GM18507 (cell line): ENCODE measurements at regions not wholly inside any gene's neighbourhood (a gene's known extent, or its start where the extent isn't known, plus 50 kb on each side); places are given as distances from the start of the nearest gene placed in this dataset.

Experiments
- DNase-seq: peaks from one replicate; pipeline ENCODE4 v3.0.0; 2011; ENCODE audit warnings: low read depth; ENCODE audit not compliant: insufficient read length; ENCODE audit errors: extremely low spot score
- FAIRE-seq: peaks from 2 replicates; lab custom pipeline; 2011; peaks lifted over from hg19 to GRCh38; lab: Jason Lieb, UNC

DNA sequence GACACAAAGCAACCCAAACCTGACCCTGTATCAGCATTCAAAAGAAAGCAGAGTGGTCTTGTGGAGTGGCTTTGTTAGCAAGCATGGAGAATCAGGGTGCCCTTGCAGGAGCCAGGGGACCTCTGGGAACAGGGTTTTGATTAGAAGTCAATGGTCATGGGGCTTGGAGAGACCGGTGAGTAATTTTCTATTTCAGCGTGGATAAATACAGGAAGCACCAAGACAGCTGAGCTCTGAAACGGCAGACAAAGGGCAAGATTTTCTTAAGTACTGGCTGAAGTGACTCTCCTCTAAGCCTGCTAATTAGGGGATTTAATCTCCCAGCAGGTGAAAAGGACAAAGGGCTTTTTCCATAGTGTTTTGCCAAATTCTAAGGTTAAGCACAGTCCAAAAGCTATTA, 78.0 kb upstream of the GAREM1 start:
- FAIRE-seq = no peak
- no peak for DNase-seq

DNA sequence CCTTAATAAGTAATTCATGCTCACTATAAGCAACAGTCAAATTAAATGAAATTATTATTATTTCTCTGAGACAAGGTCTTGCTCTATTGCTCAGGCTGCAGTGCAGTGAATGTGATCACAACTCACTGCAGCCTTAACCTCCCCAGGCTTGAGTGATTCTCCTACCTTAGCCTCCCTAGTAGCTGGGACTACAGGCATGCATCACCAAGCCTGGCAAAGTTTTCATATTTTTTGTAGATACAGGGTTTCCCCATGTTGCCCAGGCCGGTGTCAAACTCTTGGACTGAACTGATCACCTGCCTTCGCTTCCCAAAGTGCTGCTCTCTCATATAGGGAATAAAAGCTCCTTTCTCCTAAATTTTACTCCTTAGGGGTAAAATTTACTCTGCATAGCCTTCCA, 74.9 kb upstream of the GAREM1 start:
- FAIRE-seq = no peak
- DNase-seq = no peak

DNA sequence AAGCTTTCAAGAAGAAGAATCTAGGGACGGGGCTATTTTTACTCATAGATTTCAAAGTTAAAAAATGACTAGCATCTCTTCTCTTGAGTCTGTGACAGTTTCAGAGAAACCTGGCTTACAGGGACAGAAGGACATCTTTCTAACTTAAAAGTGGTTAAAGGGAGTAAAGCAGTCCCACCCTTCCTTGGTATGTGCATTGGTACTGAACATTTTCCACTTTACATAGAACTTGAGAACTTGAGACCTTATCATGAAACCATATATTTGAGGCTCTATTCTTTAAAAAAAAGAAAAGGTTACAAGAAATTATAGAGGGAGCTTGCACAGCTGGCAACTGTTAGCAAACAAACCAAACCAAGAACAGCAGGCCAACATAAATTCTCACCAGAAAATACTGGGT, 73.4 kb upstream of the GAREM1 start:
- FAIRE-seq (no peak), DNase-seq (no peak)

DNA sequence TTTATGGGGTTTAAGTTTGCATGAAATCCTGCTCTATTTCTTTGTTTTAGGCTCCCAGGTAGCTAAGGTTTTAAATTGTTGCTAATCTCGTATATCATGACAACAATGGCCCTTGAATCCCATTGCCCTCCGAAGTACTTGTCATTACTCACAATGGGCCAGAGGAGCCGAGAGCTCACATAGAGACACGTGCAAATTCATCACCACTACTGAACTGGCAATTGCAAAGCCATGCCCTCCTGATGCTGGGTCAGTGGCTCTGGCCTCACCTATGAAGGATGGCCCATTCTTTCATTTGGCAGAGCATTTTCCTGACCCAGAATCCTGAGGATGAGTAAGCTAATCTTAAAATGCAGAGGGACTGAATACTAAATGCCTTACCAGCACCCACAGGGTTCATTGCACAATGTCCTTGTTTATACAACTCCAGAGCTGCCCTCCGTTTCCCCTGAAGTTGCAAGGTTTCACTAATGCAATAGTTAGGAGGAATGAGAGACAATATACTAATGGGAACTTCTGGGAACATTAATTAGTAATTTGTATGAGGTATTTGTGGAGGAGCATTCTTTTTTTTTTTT, 71.6 kb upstream of the GAREM1 start:
- DNase-seq = no peak
- no peak for FAIRE-seq

DNA sequence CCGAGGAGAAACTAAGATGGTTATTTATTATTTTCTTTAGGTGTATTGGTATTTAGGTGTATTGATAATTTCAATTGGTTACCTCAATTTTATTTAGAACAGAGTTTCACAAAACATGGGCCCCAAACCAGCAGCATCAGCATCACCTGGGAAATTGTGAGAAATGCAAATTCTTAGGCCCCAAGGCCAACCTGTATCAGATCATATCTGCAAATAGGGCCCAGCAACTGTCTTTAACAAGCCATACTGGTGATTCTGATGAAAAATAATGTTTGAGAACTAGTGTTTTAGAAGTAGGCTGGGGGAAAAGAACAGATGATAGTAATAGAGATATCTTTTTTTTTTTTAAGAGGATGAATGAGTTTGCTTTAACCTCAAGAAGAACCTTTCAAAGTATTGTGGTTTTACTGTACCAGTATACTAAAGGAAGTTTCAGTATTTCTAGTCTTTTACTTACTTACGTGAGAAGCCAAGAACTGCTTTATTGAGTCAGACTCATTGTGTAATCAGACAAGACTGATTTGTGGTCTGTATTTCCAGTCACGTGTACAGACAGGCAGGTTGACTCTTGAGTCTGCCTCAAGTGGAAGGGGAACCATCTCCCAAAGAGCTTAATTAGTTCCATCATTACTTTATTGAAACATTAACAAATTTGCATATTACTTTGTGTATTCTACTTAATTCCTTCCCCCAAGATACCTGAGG, 60.4 kb upstream of the GAREM1 start:
- no peak for DNase-seq
- no peak for FAIRE-seq

DNA sequence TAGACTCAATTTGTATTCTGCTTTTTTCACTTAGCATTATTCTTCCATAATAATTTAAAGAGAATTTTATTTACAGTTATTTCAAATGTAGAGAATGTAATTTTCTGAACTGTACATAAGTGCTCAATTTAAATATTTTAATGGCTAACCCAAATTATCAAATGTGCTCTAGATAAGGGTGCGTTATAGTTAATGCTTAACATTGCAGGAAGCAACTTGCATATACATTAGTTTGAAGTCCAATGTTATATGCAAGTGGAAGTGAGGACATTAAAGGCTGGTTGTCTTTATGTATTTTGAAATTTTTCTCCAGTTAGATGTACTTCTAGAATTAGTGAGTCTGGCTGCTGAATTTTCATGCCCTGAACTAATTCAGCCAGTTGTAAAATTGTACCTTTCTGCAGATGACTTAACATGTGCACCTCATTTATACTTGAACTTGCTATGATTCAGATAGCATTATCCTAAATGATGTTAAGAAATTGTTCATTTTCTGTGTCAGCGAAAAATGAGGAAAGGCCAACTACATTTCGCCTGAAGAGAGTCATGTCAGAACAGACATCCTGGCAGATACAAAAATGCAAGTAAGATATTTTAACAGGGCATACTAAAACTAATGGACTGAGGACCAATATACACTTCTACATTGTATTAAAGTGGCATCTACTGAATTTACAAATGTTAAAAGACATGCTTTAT, 59.2 kb upstream of the GAREM1 start:
- no peak for FAIRE-seq

DNA sequence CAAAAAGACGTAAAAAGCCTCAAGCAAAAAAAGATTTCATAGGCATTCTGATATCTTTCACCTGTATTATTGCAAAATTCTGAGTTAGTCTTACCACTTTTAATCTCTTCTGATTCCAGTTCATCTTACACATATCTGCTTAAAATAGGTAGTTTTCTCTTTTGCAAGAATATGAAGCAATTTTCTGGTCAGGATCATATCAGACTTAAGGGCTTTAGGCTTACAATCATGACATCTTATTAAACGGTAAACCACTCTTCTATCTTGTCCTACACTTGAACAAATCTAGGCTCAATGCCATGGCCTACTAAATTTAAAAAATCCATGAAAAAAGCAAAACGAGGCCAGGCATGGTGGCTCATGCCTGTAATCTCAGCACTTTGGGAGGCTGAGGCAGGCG, 50.1 kb upstream of the GAREM1 start:
- no peak for DNase-seq
- no peak for FAIRE-seq

More for the DNA sequence above, 59.2 kb upstream of the GAREM1 start:
- no peak for DNase-seq
